ENCODE measurements at regions not wholly inside any gene's neighbourhood (a gene's known extent, or its start where the extent isn't known, plus 50 kb on each side); places are given as distances from the start of the nearest gene placed in this dataset.

GRCh38 chr9:93818827-93819472 is 136.2 kb downstream of the BARX1 start:
- no peak for ATAC-seq
- no peak for DNase-seq
- intact Hi-C loops (cut with DNase I) = no loop called here

- DNase-seq = no peak
- ATAC-seq = no peak
- intact Hi-C loops (cut with DNase I) = no loop called here
Measured at GRCh38 chr9:93818237-93818636, 136.9 kb downstream of the BARX1 start.

GRCh38 chr9:93815677-93816076 is 139.5 kb downstream of the BARX1 start:
- DNase-seq (no peak), ATAC-seq (no peak)
- intact Hi-C loops (cut with DNase I) = no loop called here

GRCh38 chr9:93815135-93815534 is 140.0 kb downstream of the BARX1 start:
- ATAC-seq (no peak), DNase-seq (no peak)
- intact Hi-C loops (cut with DNase I) = no loop called here

- no peak for ATAC-seq
- intact Hi-C loops (cut with DNase I) = no loop called here
Measured at GRCh38 chr9:93814077-93814956, 140.8 kb downstream of the BARX1 start.

GRCh38 chr9:93813221-93814076 is 141.7 kb downstream of the BARX1 start:
- ATAC-seq (no peak), DNase-seq (no peak)
- intact Hi-C loops (cut with DNase I) = no loop called here

More at GRCh38 chr9:93814077-93814956, 140.8 kb downstream of the BARX1 start:
- no peak for DNase-seq

- intact Hi-C loops (cut with DNase I) = no loop called here
- no peak for DNase-seq
- no peak for ATAC-seq
Measured at GRCh38 chr9:93812410-93812668, 142.8 kb downstream of the BARX1 start.

GRCh38 chr9:93810028-93810971 is 144.9 kb downstream of the BARX1 start:
- intact Hi-C loops (cut with DNase I) = no loop called here
- no peak for ATAC-seq
- DNase-seq = no peak

GRCh38 chr9:93809204-93809940 is 145.8 kb downstream of the BARX1 start:
- no peak for DNase-seq
- ATAC-seq = no peak
- intact Hi-C loops (cut with DNase I) = no loop called here

- ATAC-seq = no peak
- intact Hi-C loops (cut with DNase I) = no loop called here
- no peak for DNase-seq
Measured at GRCh38 chr9:93808115-93809029, 146.8 kb downstream of the BARX1 start.

GRCh38 chr9:93807166-93808074 is 147.7 kb downstream of the BARX1 start:
- DNase-seq (no peak), ATAC-seq (no peak)
- intact Hi-C loops (cut with DNase I) = no loop called here

- ATAC-seq = no peak
- intact Hi-C loops (cut with DNase I) = no loop called here
- no peak for DNase-seq
Measured at GRCh38 chr9:93801581-93802284, 153.4 kb downstream of the BARX1 start.

- intact Hi-C loops (cut with DNase I) = no loop called here
- DNase-seq (no peak), ATAC-seq (no peak)
Measured at GRCh38 chr9:93801120-93801519, 154.0 kb downstream of the BARX1 start.

- intact Hi-C loops (cut with DNase I) = no loop called here
- no peak for ATAC-seq
Measured at GRCh38 chr9:93792358-93792757, 162.8 kb downstream of the BARX1 start.

GRCh38 chr9:93786204-93786603 is 169.0 kb downstream of the BARX1 start:
- intact Hi-C loops (cut with DNase I) = no loop called here
- DNase-seq (no peak), ATAC-seq (no peak)

More at GRCh38 chr9:93792358-93792757, 162.8 kb downstream of the BARX1 start:
- DNase-seq = no peak

GRCh38 chr9:93776873-93777272 is 178.3 kb downstream of the BARX1 start:
- ATAC-seq (no peak), DNase-seq (no peak)
- intact Hi-C loops (cut with DNase I) = no loop called here
